Germinal center (tissue), 1 donor: ENCODE measurements at regions not wholly inside any gene's neighbourhood (a gene's known extent, or its start where the extent isn't known, plus 50 kb on each side); places are given as distances from the start of the nearest gene placed in this dataset.
"Not testable (repeated sequence)": the region's sequence is repeated elsewhere in the genome, so short reads cannot be mapped to it uniquely, and the experiment has no call there.

Experiments used
- DNase-seq: peaks from one replicate; pipeline ENCODE4 v3.0.0; 2012; ENCODE audit warnings: mixed read lengths, low spot score

GRCh38 chr2:138066139-138066806 lies 102.0 kb downstream of the HNMT start:
- no peak for DNase-seq

GRCh38 chr2:138066841-138067240 lies 102.6 kb downstream of the HNMT start:
- no peak for DNase-seq

GRCh38 chr2:138068669-138069068 lies 104.4 kb downstream of the HNMT start:
- not testable (repeated sequence) for DNase-seq

- DNase-seq, result not testable (repeated sequence)
Measured at GRCh38 chr2:138071042-138071719, 106.9 kb downstream of the HNMT start.

- no peak for DNase-seq
Measured at GRCh38 chr2:138071720-138072719, 107.7 kb downstream of the HNMT start.

GRCh38 chr2:138078153-138078552 lies 113.9 kb downstream of the HNMT start:
- DNase-seq, result no peak

- DNase-seq, result no peak
Measured at GRCh38 chr2:138079976-138080375, 115.7 kb downstream of the HNMT start.

GRCh38 chr2:138081225-138082073 lies 117.2 kb downstream of the HNMT start:
- no peak for DNase-seq

- no peak for DNase-seq
Measured at GRCh38 chr2:138084206-138084605, 119.9 kb downstream of the HNMT start.

GRCh38 chr2:138085441-138085840 lies 121.2 kb downstream of the HNMT start:
- not testable (repeated sequence) for DNase-seq

GRCh38 chr2:138086576-138086975 lies 122.3 kb downstream of the HNMT start:
- no peak for DNase-seq

- no peak for DNase-seq
Measured at GRCh38 chr2:138087751-138088593, 123.7 kb downstream of the HNMT start.

GRCh38 chr2:138090330-138090729 lies 126.1 kb downstream of the HNMT start:
- DNase-seq, result no peak

- DNase-seq, result no peak
Measured at GRCh38 chr2:138093455-138093854, 129.2 kb downstream of the HNMT start.

- DNase-seq, result no peak
Measured at GRCh38 chr2:138094031-138094430, 129.8 kb downstream of the HNMT start.

- DNase-seq, result no peak
Measured at GRCh38 chr2:138095336-138095735, 131.1 kb downstream of the HNMT start.

- not testable (repeated sequence) for DNase-seq
Measured at GRCh38 chr2:138099288-138099687, 135.0 kb downstream of the HNMT start.

- DNase-seq, result no peak
Measured at GRCh38 chr2:138101718-138102117, 137.4 kb downstream of the HNMT start.

GRCh38 chr2:138102664-138103063 lies 138.4 kb downstream of the HNMT start:
- DNase-seq, result no peak

GRCh38 chr2:138103156-138103555 lies 138.9 kb downstream of the HNMT start:
- DNase-seq, result no peak

- DNase-seq, result no peak
Measured at GRCh38 chr2:138104071-138104470, 139.8 kb downstream of the HNMT start.
